GM19328 (cell line): ENCODE measurements at regions not wholly inside any gene's neighbourhood (a gene's known extent, or its start where the extent isn't known, plus 50 kb on each side); places are given as distances from the start of the nearest gene placed in this dataset.
"Not testable (repeated sequence)": the region's sequence is repeated elsewhere in the genome, so short reads cannot be mapped to it uniquely, and the experiment has no call there.

Experiments used
- ATAC-seq: cut with Tn5 transposase; IDR thresholded peaks from one replicate; pipeline ENCODE4 v1.9.1; 2021; ENCODE audit warnings: mild to moderate bottlenecking, moderate library complexity; ENCODE audit not compliant: unreplicated experiment

DNA sequence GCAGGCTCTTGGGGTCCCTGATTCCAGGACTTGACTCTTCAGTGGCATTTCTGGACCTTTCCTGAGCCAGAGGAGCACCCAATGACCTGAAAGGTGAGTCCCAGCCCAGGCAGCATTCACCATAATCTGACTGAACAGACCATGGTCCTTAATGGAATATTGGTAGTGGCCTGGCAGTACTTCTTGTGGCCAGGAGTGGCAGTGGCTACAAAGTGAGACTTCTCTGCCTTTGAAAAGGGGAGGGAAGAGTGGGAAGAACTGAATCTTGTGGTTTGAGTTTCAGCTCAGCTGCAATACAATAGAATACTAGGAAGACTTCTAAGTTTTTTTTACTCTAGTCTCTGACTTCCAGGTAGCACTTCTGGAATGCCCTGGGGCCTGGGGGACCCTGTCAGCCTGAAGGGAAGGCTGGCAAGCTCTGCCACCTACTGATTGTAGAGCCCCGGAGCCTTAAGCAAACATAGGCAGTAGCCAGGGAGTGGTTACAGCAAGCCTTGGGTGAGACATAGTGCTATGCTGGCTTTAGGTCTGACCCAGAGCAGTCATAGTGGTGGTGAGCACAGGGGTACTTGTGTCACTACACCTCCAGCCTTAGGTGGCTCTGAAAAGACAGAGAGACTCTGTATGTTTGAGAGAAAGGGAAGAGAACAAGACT, 674.2 kb upstream of the MANEA start:
- ATAC-seq: no peak

- no peak for ATAC-seq
Observed at GRCh38 chr6:94899191-94899590, 678.1 kb upstream of the MANEA start.

DNA sequence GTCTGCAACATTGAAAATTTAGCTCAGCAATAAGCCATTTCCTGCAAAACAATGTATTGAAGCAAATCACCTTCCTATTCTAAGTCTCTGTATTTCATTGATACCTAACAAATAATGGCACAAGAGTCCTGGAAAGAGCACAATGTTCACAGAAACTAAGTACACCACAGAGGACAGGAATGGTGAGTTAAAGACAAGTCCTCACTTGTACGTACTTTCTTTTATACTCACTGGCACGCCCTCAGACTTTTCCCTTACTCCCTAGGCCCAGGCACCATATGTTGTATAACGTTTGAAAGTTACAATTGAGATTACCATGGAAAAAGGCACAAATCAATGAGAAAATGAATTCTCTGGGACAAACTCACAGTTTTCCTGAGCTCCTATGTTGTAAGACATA, 683.0 kb upstream of the MANEA start:
- no peak for ATAC-seq

DNA sequence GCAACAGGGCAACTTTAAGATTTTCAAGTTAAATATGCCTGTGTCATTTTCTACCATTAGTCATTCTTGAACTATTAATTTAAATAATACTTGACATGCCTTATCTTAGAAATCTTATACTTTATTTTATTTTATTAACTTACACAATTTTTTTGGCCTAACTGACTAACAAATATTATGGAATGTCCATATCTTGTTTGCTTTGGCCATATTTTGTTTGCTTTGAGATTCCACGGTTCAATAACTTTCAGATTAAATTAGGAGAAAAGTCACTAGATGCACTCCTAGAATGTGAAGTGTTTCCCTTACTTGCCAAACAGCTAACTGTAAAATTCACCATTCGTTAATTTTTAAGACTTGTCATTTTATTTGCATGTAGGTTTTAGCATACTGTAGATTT, 684.0 kb upstream of the MANEA start:
- ATAC-seq: no peak

GRCh38 chr6:94873819-94874218, 703.5 kb upstream of the MANEA start:
- not testable (repeated sequence) for ATAC-seq

DNA sequence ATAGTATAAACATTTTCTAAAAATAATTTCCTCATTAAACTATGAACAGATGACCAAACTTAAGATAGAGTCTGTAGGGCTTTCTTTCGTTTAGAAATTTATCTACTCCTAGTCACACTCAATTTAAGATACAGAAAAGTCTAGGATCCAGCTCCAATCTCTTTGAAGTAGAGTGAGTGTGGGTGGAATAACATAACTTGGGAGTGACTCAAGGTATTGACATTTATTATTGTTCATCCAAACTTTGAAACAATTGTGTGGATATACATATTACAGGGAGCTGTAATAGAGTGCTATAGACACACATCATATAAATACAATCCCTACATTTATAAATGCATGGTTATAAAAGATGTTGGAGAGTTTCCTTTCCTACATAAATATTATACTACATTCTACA, 715.2 kb upstream of the MANEA start:
- no peak for ATAC-seq

DNA sequence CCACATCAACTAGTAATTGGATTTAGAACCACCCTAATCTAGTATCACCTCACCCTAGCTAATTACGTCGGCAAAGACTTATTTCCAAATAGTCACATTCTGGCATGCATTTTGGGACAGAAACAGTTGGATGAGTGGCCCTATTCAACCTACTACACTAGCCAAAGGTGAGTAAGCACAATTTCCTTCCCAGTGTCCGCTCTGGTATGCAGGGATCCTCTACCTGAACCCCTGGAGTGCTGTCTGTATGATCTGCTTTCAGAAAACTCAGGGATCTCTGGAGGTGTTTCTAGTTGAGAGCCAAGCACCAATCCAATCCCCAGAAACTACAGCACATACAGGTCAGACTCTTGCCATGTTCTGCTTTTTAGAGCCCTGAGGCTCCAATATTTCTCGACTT, 717.4 kb upstream of the MANEA start:
- no peak for ATAC-seq

GRCh38 chr6:94856999-94857398, 720.3 kb upstream of the MANEA start:
- not testable (repeated sequence) for ATAC-seq

DNA sequence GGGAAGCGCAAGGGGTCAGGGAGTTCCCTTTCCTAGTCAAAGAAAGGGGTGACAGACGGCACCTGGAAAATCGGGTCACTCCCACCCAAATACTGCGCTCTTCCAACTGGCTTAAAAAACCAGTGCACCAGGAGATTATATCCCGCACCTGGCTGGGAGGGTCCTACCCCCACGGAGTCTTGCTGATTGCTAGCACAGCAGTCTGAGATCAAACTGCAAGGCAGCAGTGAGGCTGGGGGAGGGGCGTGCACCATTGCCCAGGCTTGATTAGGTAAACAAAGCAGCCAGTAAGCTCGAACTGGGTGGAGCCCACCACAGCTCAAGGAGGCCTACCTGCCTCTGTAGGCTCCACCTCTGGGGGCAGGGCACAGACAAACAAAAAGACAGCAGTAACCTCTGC, 726.0 kb upstream of the MANEA start:
- ATAC-seq: not testable (repeated sequence)

DNA sequence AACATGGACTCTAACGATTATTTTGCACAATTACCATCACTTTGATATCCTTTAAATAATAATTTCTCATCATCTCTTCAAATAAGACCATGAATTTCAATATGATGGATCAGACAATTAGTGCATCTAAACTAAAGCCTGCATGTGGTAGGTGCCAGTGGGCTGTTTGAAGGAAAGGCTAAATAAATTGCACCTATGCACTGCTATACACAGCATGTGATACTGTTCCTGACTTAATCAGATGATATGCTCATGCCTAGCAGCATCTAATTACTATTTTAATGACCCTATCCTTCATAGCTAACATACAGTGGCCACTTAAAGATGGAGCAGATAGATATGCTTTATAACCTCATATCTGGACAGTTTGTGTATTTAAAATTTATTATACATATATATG, 731.6 kb upstream of the MANEA start:
- ATAC-seq: no peak

DNA sequence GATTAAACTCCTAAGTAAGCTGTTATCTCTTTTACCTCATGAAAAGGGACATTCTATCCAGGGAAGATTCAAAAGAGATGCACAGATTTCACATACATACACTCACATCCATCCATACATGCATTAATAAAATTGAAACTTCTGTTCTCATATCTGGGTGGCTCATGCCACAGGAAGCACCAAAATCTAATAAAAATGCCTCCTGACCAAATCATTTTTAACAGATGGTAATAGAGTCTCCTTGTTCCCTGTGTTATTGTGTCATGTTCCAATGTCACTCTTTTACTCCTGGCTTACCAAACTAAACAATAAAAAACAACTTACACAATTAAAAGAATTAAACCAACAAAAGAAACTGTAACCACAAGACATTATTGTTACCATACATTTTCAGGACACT, 742.1 kb upstream of the MANEA start:
- ATAC-seq: no peak

DNA sequence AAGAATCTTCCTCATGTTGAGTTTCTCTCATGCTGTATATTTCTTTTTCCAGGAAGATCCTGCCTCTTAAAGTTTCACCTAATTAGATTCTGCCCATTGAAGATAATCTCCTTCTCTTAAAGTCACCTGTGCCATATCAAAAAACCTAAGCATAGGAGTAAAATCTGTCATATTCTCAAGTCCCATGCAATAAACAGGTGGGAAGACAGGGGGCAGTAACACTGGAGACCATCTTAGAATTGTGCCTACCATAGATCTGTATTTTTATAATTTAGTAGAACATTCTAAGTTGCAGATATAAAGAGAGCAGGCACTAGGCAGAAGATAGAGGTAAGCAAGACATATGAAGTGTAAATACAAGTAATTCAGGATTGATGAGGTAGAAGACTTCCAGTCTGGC, 763.5 kb upstream of the MANEA start:
- no peak for ATAC-seq

DNA sequence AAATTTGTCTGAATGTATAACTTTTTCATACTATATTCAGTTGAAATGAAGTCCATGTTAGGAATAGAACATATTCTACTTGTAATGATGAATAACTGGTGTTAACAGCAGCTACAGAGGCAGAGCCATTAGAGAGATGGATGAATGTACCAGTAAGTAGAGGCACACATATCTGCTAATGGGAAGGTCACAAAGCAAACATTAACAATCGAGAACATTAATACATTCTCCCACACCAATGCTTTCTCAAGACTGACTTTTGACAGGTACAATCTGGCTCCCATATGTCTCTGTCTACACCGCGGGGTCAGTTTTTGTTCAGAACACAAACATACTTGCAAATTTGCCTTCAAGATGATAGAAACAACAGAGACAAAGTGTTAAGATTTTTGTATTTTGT, 776.0 kb upstream of the MANEA start:
- ATAC-seq: no peak

GRCh38 chr6:94785514-94785913, 791.8 kb upstream of the MANEA start:
- ATAC-seq: no peak

DNA sequence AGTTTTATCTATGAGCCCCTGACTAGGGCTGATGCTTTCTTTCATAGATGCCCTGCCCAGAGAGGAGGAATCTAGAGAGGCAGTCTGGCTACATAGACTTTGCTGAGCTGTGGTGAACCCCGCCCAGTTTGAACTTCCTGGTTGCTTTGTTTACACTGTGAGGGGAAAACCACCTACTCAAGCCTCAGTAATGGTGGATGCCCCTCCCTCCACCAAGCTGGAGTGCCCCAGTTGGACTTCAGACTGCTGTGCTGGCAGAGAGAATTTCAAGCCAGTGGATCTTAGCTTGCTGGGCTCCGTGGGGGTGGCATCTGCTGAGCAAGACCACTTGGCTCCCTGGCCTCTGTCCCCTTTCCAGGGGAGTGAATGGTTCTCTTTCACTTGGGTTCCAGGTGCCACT, 792.3 kb upstream of the MANEA start:
- ATAC-seq: not testable (repeated sequence)

DNA sequence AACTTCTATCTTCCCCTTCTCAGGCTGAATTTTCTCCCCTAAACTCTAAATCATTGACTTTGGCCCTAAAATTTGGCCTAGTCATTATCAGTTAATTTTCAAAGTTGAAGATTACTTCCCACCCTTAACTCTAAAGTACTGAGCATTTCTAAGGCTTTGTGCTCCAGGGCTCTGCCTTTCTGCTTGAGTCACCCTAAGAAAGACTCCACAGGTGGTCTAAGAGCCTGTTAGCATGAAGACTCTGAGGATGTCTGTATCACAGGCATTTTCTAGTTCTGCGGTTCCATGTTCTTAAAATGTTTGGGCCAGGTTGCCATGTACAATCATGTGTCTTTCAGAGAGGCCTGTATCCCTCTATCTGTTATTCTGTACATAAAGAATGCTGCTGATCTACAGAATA, 808.1 kb upstream of the MANEA start:
- ATAC-seq: no peak

DNA sequence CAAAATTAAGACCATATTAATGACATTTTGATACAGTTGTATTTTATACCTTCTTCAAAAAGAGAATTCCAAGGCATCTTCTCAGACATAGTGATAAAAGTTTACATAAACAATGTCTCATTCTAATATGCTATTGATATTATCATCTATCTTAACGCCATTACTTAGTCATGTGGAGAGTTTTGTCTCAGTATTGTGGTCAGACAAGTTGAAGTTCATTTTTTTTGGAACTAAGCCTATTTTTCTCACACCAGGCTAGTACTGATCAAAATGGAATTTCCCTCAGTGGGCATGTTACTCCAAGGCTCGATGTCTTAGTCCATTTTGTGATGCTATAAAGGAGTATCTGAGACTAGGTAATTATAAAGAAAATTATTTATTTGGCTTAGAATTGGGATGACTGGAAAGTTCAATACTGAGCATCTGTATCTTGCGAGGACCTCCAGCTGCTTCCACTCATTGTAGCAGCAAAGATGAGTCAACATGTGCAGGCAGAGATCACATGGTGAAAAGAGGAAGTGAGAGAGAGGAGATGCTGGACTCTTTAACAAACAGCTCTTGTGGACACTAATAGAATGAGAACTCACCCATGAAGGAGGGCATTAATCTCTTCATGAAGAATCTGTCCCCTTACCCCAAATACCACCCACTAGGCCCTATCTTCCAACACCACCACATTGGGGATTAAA, 825.5 kb upstream of the MANEA start:
- peak; percentile 86 for ATAC-seq

GRCh38 chr6:94736236-94736635, 841.1 kb upstream of the MANEA start:
- ATAC-seq: no peak

DNA sequence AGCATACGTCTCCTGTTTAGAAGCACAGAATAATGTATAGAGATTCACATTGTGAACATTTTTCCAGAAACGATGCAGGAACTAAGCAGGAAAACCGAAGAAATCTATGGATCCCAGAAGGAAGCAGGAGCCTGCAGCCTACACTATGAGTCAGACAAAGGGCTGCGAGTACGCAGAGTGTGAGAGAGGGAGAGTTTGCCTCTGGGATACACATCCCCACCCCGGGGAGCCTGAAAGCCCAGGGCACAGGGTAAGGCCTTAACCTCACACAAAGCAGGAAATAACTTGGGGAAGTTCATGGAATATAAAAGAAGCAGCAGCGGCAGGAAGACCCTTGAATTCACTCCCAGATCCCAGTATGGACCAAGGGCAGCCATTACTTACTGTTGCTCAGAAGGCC, 842.1 kb upstream of the MANEA start:
- ATAC-seq: no peak

GRCh38 chr6:94734751-94735150, 842.6 kb upstream of the MANEA start:
- ATAC-seq: no peak

DNA sequence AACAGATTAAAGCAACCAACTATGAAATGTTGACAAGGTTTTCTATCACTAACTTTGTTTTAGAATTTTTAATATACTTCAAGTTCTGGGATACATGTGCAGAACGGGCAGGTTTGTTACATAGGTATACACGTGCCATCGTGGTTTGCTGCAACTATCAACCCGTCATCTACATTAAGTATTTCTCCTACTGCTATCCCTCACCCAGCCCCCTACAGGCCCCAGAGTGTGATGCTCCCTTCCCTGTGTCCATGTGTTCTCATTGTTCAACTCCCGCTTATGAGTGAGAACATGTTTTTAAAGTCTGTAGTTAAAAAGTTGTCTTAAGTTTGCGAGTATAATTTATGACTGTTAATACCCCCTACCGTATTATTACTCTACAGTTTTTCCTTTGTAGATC, 844.3 kb upstream of the MANEA start:
- ATAC-seq: no peak

GRCh38 chr6:94727710-94728109, 849.6 kb upstream of the MANEA start:
- no peak for ATAC-seq

DNA sequence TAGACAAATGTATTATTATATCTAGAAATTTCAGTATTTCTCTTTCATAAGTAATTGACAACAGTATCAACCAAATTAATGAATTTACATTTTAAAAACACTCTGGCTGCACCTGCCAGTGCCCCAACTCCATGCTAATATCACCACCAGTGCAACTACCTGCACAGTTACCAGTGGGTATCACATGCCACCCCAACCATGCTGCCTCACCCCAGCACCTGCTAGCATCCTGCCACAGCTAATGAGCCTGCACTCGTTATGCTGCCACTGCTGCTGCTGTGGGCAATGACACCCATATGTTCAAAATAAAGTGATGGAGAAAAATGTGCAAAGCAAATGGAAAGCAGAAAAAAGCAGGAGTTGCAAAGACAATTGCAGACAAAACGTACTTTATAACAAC, 855.9 kb upstream of the MANEA start:
- ATAC-seq: no peak
